Lower lobe of right lung (tissue), 2 donors: ENCODE measurements at regions not wholly inside any gene's neighbourhood (a gene's known extent, or its start where the extent isn't known, plus 50 kb on each side); places are given as distances from the start of the nearest gene placed in this dataset.

Experiments
- ATAC-seq, 2 donors: fragments of 200-7000 bp; cut with Tn5 transposase; one replicate each; pipeline ENCODE4 v1.9.1; 2020 to 2022; ENCODE audit warnings: mild to moderate bottlenecking in 2 of 2, moderate library complexity in 2 of 2
- DNase-seq: peaks from one replicate; pipeline ENCODE4 v3.0.0-alpha.2; 2020
- H3K27ac ChIP-seq: fragments of 200-600 bp; one replicate; pipeline ENCODE4 v1.8.0; 2022
- H3K27me3 ChIP-seq: fragments of 200-600 bp; one replicate; pipeline ENCODE4 v1.8.0; 2022; ENCODE audit warnings: low read depth
- H3K36me3 ChIP-seq: fragments of 200-600 bp; one replicate; pipeline ENCODE4 v1.8.0; 2022; ENCODE audit warnings: mild to moderate bottlenecking
- H3K4me1 ChIP-seq: fragments of 200-600 bp; one replicate; pipeline ENCODE4 v1.8.0; 2022
- H3K4me3 ChIP-seq: fragments of 200-600 bp; one replicate; pipeline ENCODE4 v1.8.0; 2022; ENCODE audit warnings: mild to moderate bottlenecking
- H3K9me3 ChIP-seq: fragments of 200-600 bp; one replicate; pipeline ENCODE4 v1.8.0; 2022
- CTCF ChIP-seq: fragments of 200-600 bp; IDR thresholded peaks from one replicate; pipeline ENCODE4 v1.8.0; 2022; ENCODE audit warnings: antibody characterized with exemption, mild to moderate bottlenecking
- intact Hi-C: fragments of 100-400 bp; cut with DNase I; formaldehyde crosslinking; loops from one replicate; pipeline ENCODE4 v1.11.0; 2022
- donor health status: DM: no; HTN: yes; CAD: no; lungs with severe emphysema.

DNA sequence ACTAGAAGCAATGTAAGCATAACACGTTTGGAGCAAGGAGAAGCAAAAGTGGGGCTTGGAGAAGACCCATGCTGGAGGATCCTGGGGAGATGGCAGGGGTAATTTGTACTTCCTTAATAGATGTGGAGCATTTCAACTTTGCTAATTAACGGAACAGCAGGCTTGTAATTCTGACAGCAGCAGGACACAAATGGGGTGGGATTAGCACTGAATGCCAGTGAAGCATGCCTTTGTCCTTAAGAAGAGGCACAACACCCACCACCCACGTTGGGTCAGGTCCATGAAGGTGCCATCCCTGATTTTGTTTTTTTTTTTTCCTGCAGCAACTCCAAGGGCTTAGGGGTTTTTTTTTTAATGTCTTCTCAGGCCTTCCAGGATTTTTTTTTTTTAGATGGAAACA lies 231.9 kb upstream of the ROPN1 start:
- H3K9me3 ChIP-seq, result no peaks in the 10 kb centered on the region
- H3K27me3 ChIP-seq, result no peaks in the 10 kb centered on the region
- H3K4me1 ChIP-seq, result no peaks in the 10 kb centered on the region
- intact Hi-C loops, result no loop called here
- TF ChIP-seq CTCF, result no peak
- no peak for DNase-seq
- no peaks in the 10 kb centered on the region for H3K36me3 ChIP-seq
- H3K4me3 ChIP-seq, result no peak overlapping the region
- ATAC-seq, result no peak
- no peak overlapping the region for H3K27ac ChIP-seq

- Histone ChIP-seq H3K36me3 (no peaks in the 10 kb centered on the region), H3K27me3 (no peaks in the 10 kb centered on the region), H3K9me3 (no peaks in the 10 kb centered on the region), H3K4me3 (no peak overlapping the region), H3K27ac (no peak overlapping the region), H3K4me1 (no peaks in the 10 kb centered on the region)
- DNase-seq (no peak), ATAC-seq (no peak)
- no peak for TF ChIP-seq CTCF
- intact Hi-C loops, result no loop called here
Measured at GRCh38 chr3:124227150-124227630, 235.3 kb upstream of the ROPN1 start.

DNA sequence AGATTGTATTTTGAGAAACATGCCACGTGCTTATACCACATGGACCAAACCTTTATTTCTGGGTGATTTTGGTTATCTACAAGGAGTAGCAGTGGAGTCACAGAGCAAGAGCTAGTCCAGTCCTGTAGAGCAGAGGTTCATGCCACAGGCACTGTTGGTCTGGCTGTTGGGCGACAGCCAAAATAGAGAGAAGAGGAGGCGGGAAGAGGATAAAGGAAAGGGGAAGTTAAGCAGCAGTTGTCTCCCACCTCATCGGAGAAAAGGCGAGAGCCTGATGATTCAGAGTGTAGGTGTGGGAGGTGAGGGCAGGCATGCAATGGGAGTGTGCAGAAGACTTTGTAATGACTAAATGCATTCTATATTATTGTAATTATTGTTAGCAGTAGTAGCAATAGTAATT lies 237.5 kb upstream of the ROPN1 start:
- no peaks in the 10 kb centered on the region for H3K36me3 ChIP-seq
- H3K4me1 ChIP-seq, result no peaks in the 10 kb centered on the region
- no peak for TF ChIP-seq CTCF
- no peak overlapping the region for H3K4me3 ChIP-seq
- DNase-seq (no peak), ATAC-seq (no peak)
- intact Hi-C loops, result no loop called here
- H3K27me3 ChIP-seq, result no peaks in the 10 kb centered on the region
- no peaks in the 10 kb centered on the region for H3K9me3 ChIP-seq
- H3K27ac ChIP-seq, result no peak overlapping the region

DNA sequence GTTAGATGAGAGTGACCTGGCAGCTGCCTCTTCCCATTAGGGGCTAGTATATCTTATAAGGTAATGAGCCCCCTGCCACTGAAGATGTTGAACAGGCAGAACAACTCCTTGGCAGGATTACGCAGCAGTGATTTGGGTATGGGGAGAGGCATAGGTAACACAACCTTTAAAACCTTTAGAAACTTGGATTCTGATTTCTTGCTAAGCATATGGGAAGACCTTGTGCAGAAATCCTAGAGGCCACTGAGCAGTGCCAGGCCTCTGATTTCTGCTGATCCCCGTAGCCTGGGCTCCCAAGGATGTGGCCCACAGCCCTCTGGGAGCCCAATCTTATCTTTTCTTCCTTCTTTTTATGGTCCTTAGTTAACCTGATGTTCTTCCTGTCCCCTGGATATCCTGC lies 237.9 kb upstream of the ROPN1 start:
- no peak for TF ChIP-seq CTCF
- H3K9me3 ChIP-seq, result no peaks in the 10 kb centered on the region
- H3K27me3 ChIP-seq, result no peaks in the 10 kb centered on the region
- H3K4me1 ChIP-seq, result no peaks in the 10 kb centered on the region
- H3K4me3 ChIP-seq, result no peak overlapping the region
- no peak for ATAC-seq
- no peak for DNase-seq
- H3K27ac ChIP-seq, result no peak overlapping the region
- H3K36me3 ChIP-seq, result no peaks in the 10 kb centered on the region
- intact Hi-C loops, result no loop called here

GRCh38 chr3:124230432-124230831 lies 238.5 kb upstream of the ROPN1 start:
- intact Hi-C loops, result no loop called here
- no peak for TF ChIP-seq CTCF
- H3K4me3 ChIP-seq, result no peak overlapping the region
- H3K36me3 ChIP-seq, result no peaks in the 10 kb centered on the region
- no peaks in the 10 kb centered on the region for H3K9me3 ChIP-seq
- no peak for DNase-seq
- ATAC-seq, result no peak
- no peaks in the 10 kb centered on the region for H3K27me3 ChIP-seq
- H3K4me1 ChIP-seq, result no peaks in the 10 kb centered on the region
- no peak overlapping the region for H3K27ac ChIP-seq

- TF ChIP-seq CTCF, result no peak
- Histone ChIP-seq H3K9me3 (no peaks in the 10 kb centered on the region), H3K36me3 (no peaks in the 10 kb centered on the region), H3K4me3 (no peak overlapping the region), H3K4me1 (no peaks in the 10 kb centered on the region), H3K27ac (no peak overlapping the region), H3K27me3 (no peaks in the 10 kb centered on the region)
- DNase-seq, result no peak
- no peak for ATAC-seq
- intact Hi-C loops, result no loop called here
Measured at GRCh38 chr3:124230998-124231397, 239.1 kb upstream of the ROPN1 start.
